ENCODE measurements at regions not wholly inside any gene's neighbourhood (a gene's known extent, or its start where the extent isn't known, plus 50 kb on each side); places are given as distances from the start of the nearest gene placed in this dataset.

- Mint-ChIP-seq H3K4me3 (no peak overlapping the region), H3K27ac (no peak overlapping the region), H3K27me3 (ENCODE audit: insufficient read depth, low read depth, poor library complexity) (no peaks in the 10 kb centered on the region), H3K9me3 (no peaks in the 10 kb centered on the region), H3K36me3 (ENCODE audit: low read depth) (no peaks in the 10 kb centered on the region), H3K4me1 (peaks cover 3% of the 10 kb centered on the region; the same call in 2 of the 3 replicates)
- H3K36me3 ChIP-seq (ENCODE audit: insufficient read depth), result no peaks in the 10 kb centered on the region
- no peak for DNase-seq (ENCODE audit: low spot score)
- ATAC-seq, result no peak
- H4K20me1 ChIP-seq (replicated peaks; ENCODE audit: insufficient read depth), result no peaks in the 10 kb centered on the region
- H3K79me2 ChIP-seq (replicated peaks; ENCODE audit: insufficient read depth), result no peaks in the 10 kb centered on the region
- no peaks in the 10 kb centered on the region for H3F3A ChIP-seq (replicated peaks; ENCODE audit: low read depth)
- no peaks in the 10 kb centered on the region for H3K4me1 ChIP-seq (ENCODE audit: insufficient read depth)
- no peak overlapping the region for H3K4me2 ChIP-seq
- H3K27me3 ChIP-seq (ENCODE audit: insufficient read depth), result no peaks in the 10 kb centered on the region
- H2AFZ ChIP-seq, result no peak overlapping the region; the same call in 1 of the 2 replicates
- H3K4me3 ChIP-seq, result no peak overlapping the region
- H3K27ac ChIP-seq (ENCODE audit: low read depth), result no peak overlapping the region
- TF ChIP-seq ZNF462 (CRISPR knock-in tag; IDR thresholded peaks at IDR 0.05) (no peak), ETS1 (IDR thresholded peaks at IDR 0.05) (no peak), POLR2AphosphoS5 (IDR thresholded peaks at IDR 0.05; ENCODE audit: low read depth) (no peak), ZNF114 (CRISPR knock-in tag; IDR thresholded peaks at IDR 0.05) (no peak), CREB1 (CRISPR knock-in tag; IDR thresholded peaks at IDR 0.05; ENCODE audit: low read depth) (no peak), EZH2 (IDR thresholded peaks at IDR 0.05; ENCODE audit: low read depth, unreplicated experiment) (no peak), NANOG (IDR thresholded peaks at IDR 0.05; ENCODE audit: borderline replicate concordance) (no peak), REST (IDR thresholded peaks at IDR 0.05; ENCODE audit: unreplicated experiment) (no peak), ZNF331 (CRISPR knock-in tag; IDR thresholded peaks at IDR 0.05; ENCODE audit: low read depth) (no peak), CTCF (conservative IDR thresholded peaks at IDR 0.05; ENCODE audit: low read depth in 2 of 2) (no peak), EZH2phosphoT487 (IDR thresholded peaks at IDR 0.05; ENCODE audit: unreplicated experiment) (no peak), JUNB (IDR thresholded peaks at IDR 0.05; ENCODE audit: unreplicated experiment) (no peak), STAT1 (IDR thresholded peaks at IDR 0.05; ENCODE audit: unreplicated experiment) (no peak)
- no peaks in the 10 kb centered on the region for H3K9me2 ChIP-seq (ENCODE audit: insufficient read depth)
These were observed 1768.1 kb upstream of the SEL1L start for GRCh38 chr14:83301791-83302190.

Measured in GM23338 (cell line).